ENCODE measurements at regions not wholly inside any gene's neighbourhood (a gene's known extent, or its start where the extent isn't known, plus 50 kb on each side); places are given as distances from the start of the nearest gene placed in this dataset.

DNA sequence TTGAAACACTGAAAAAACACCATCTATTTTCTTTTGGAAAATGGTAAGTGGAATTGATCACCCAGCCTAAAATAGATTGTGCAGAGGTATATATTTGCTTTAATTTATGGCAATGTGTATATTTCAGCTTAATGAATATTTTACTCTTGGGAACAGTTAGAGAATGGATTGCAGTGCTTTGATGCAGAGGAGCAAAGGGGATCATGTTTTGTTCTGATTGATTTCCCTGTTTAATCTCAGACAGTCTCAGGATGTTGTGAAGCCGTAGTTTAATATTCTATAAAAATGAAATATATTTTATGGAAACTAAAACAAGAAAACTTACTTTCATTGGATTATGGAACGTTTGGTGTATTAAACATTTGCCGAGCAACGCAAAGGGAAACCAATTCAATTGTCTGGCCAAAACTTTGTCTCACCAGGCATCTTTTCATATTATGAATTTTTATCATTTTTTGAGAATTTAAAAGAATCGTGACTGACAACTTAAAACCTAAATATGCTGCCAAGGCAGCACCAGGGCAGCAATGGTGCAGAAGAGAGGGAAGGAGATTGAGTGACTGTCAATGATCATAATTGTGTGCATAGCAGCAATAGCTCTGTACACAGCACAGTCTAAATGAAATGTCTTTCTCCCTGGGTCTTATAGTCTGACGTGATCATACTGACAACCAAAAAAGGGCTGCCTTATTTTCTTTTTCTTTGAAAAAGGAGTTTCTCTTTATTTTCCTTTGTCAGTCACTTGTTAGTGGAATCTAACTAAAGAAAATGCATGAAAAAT is 105.5 kb upstream of the EPHA7 start:
- DNase-seq (ENCODE audit: low spot score) = no peak

DNA sequence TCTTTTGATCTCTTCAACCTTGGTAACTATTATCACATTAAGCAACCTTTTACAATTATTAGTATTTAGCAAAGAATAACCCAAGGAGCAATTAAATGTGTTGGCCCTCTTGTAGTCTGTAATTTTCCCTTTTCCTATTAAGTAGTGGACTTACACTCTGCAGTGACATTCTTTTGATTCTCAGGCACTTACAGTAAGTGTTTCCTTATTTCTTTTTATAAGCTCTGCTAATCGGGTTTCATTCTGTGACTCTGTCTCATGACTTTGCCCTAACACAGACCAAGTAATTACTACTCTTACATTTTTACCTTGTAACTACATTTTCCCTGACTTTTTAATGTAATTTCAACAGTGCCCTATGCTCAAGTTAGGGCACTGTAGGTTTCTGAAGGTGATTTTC is 104.0 kb upstream of the EPHA7 start:
- no peak for DNase-seq (ENCODE audit: low spot score)

DNA sequence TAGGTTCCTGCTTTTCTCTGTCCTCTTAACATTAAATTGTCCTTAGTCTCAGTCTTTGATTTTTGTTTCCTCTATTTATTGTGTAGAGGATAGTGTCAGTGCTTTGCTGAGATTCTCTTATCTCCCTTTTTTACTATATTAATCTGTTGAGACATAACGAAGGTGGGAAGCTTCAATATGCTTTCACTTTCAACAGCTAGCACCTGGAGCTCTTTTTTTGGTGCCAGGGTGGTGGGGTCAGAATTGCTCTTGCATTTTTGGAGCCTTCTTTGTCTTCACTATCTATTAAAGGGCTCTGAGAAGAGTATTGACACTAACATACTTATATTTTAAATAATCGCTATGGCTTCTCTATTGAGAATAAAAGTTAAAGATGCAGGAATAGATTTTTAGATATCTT is 97.1 kb upstream of the EPHA7 start:
- DNase-seq (ENCODE audit: low spot score) = no peak

DNA sequence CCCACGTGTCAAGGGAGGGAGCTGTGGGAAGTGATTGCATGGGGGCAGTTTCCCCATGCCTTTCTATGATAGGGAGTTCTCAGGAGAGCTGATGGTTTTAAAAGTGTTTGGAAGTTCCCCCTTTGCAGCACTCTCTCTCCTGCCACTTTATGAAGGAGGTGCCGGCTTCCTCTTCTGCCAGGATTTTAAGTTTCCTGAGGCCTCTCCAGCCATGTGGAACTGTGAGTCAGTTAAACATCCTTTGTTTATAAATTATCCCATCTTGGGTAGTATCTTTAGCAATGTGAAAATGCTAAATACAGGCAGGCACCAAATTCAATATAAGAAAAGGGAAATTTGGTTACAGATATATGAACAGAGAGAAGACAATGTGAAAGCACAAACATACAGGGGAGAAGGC is 96.4 kb upstream of the EPHA7 start:
- no peak for DNase-seq (ENCODE audit: low spot score)

DNA sequence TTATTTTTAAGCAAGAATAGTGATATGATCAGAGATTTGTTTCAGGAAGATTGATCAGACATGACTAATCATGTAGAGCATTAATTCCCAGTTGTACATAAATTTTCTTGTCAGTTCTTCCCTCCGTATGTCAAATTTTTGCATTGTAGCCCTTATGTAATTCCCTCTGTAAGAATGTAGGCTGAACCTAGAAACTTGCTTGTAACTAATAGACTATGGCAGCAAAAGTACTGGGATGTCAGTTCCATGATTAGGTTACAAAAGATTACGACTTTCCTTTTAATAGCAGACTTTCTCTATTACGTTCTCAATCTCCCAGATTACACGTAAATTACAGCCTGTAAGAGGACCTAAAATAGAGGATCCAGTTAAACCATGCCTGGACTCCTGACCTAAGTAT is 79.4 kb upstream of the EPHA7 start:
- no peak for DNase-seq (ENCODE audit: low spot score)

DNA sequence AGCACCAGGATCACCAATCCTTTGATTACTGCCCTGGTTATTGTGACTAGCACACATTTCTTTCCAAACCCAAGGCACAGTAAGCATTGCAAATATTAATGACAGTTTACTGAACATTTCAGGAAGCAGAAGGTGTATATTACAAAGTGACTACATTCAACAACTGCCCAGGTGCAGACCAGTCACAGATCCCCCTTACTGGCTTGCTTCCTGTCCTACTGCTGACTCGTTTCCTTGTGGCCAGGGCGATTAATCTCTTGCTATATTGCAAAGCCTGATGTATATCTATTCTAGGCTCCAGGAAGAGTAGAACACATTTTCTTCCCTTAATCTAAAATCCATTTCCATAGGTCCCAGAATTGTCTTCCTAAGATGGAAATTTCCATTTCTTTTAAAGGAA is 77.2 kb upstream of the EPHA7 start:
- DNase-seq (ENCODE audit: low spot score) = no peak

DNA sequence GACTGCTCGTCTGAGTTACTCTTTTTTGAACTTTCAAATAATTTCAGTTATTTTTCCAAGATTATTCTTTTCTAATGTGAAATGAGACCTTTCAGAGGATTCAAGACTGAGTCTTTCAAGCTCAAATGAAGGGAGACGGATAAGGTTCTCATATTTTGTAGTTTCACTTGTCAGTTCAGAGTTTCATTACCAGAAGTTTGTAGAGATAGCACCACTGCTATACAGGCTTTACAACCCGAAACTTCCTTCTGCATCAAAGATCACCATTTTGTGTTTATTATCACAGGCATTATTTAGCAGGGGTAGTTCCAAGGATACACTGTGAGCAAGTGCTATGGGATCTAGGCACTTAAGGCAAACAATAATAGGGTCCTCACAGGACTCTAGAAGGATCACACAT is 74.7 kb upstream of the EPHA7 start:
- no peak for DNase-seq (ENCODE audit: low spot score)

DNA sequence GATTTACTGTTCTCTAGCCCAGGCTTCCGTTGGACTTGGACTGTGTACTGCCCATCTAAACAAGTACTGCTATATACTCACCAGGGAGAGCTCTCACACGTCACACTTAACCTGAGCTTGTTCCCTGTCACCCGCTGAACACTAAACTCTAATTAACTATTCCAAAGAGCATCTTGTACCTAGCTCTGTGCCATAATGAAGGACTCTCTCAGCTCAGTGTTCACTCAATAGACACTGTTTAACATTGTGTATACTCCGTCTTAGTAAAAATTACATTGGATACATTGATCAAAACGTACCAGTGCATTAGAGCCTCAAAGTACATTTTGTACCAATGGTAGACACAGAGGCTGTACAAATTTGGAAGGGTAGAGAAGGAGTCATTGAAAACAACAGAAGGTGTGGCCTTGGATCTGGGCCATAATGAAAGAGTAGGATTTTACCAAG is 55.4 kb upstream of the EPHA7 start:
- no peak for DNase-seq (ENCODE audit: low spot score)

DNA sequence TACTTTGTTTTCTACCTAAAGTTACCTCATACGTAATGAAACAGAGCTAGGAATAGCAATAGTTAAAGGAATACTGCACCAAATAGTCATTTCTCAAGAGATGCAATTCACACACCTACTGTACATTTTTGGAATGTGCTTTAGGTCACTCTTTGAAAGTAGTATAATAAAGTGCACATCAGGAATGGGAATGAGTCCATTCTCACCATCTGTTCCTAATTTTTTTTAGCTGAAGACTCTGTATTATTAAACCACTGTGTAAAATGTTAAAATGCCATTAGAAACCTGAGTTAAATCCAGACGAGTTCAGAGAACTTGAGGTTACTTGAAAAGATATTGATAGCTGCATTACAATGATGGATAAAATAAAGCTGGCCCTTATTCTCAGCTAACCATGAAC is 51.9 kb upstream of the EPHA7 start:
- DNase-seq (ENCODE audit: low spot score) = no peak

Measured in SW480 (cell line).